ENCODE measurements at regions not wholly inside any gene's neighbourhood (a gene's known extent, or its start where the extent isn't known, plus 50 kb on each side); places are given as distances from the start of the nearest gene placed in this dataset.

DNA sequence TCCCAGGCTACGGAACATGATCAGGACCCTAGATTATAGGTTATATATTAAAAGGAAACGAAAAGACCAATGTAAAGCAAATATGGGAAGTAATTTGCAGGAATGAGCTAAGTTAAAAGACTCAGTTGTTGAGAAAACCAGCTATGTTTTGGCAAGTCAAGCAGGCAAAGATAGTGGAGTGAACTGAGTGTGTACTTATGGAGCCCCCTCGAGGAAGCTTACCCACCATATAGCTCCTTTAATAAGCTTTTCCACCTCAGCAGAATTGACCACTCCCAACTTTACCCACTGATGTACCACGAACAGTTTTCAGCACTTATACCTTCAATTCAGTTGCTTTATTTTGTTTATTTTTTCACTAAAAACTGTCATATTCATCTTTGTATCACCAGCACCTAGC, 57.3 kb upstream of the PJA2 start:
- DNase-seq, result no peak

All from NK-92 treated with Interleukin-12 subunit alpha and Interleukin-12 subunit beta, amount 100 ng/mL, for 24 hours (cell line).